NCI-H146 treated with DMSO at 0.1 percent for 48 hours (cell line): ENCODE measurements at regions not wholly inside any gene's neighbourhood (a gene's known extent, or its start where the extent isn't known, plus 50 kb on each side); places are given as distances from the start of the nearest gene placed in this dataset.
"Not testable (repeated sequence)": the region's sequence is repeated elsewhere in the genome, so short reads cannot be mapped to it uniquely, and the experiment has no call there.

Experiments
- DNase-seq: peaks from one replicate; lab custom pipeline; 2025; ENCODE audit not compliant: unreplicated experiment; lab: John Stamatoyannopoulos, UW

DNA sequence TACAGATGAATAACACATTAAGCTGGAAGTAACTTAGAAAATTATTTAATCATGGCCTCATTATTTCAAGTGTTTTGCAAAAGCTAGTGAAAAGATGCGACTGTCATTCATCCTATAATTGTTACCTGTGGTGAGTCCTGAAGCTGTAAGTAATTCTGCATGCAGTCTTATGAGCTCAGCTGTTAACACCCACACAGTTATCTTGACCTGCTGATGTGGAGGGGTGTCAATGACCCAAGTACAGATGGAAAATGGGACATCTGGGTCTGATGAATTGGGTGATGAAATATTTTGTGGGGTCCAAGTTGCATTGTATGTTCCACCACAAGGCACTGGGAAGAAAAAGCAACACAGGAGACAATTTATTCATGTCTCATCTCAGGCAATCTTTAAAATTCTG lies 68.9 kb downstream of the OR13A1 start:
- no peak for DNase-seq

DNA sequence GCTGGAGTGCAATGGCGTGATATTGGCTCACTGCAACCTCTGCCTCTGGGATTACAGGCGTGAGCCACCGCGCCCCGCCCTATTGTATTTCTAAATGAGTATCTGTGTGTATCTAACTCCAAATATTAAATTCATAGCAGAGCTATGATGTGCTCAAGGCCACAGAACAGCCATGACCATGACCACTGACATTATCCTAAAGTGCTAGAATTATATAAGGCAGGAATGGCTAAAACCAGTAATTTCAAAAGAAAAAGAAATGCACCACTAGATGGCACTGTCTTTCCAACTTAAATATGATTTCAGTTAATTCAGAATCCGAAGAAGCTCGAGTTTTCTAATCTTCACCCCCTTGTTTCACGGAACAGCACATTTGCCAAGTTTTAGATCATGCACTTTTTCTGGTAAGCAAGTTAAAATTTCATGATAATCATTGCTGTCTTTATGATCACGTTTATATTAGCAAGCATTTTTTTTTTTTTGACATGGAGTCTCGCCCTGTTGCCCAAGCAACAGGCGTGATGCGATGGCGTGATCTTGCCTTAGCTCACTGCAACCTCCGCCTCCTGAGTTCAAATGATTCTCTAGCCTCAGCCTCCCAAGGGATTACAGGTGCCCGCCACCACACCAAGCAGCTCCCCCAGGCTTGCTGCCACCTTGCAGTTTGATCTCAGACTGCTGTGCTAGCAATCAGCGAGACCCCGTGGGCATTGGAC lies 65.3 kb downstream of the OR13A1 start:
- DNase-seq = peak; percentile 19

DNA sequence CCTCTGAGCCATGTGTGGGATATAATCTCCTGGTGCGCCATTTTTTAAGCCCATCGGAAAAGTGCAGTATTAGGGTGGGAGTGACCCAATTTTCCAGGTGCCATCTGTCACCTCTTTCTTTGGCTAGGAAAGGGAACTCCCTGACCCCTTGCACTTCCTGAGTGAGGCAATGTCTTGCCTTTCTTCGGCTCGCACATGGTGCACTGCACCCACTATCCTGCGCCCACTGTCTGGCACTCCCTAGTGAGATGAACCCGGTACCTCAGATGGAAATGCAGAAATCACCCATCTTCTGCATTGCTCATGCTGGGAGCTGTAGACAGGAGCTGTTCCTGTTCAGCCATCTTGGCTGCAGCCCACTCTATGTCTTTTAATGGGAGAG lies 64.7 kb downstream of the OR13A1 start:
- DNase-seq = not testable (repeated sequence)
